HuH-7.5 (cell line): ENCODE measurements at regions not wholly inside any gene's neighbourhood (a gene's known extent, or its start where the extent isn't known, plus 50 kb on each side); places are given as distances from the start of the nearest gene placed in this dataset.
"Not testable (repeated sequence)": the region's sequence is repeated elsewhere in the genome, so short reads cannot be mapped to it uniquely, and the experiment has no call there.

Experiments
- DNase-seq: peaks from one replicate; pipeline ENCODE4 v3.0.0; 2011; ENCODE audit warnings: low spot score

DNA sequence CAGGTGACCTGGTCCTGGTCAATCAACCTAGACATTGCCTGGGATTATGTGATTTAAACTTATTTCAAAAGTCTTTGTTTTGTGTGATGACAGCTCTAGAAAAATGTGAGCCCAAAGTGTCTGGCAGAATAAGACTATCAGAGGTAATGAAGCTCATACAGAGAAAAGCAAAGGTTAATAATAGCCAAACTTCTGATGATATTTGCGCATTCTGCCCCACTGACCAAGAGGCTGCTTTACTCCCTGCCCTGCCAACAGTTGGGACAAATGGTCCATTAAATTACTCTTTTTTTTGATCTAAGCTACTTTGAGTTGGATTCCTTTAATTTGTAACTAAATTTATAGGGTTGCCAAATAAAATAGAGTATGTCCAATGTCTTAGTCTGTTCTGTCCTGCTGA, 911.2 kb downstream of the MCTP2 start:
- no peak for DNase-seq

DNA sequence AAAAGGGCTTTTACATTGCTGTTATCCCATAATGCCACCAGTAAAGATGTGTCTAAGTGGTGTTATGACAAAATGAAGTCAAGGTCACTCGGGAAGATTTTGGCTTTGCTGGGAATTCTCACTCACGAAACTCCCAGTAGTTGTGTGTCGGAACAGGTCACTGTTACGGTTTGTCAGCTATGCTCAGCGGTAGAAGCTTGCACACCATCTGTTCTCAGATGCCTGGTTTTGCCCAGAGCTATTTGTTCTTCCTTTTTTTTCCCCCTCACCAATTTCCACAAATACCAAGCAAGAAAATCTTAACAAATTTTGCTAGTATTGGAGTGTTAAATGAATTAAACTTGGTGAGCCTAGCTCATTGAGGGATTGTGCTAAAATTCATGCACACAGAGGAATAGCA, 915.1 kb downstream of the MCTP2 start:
- no peak for DNase-seq

DNA sequence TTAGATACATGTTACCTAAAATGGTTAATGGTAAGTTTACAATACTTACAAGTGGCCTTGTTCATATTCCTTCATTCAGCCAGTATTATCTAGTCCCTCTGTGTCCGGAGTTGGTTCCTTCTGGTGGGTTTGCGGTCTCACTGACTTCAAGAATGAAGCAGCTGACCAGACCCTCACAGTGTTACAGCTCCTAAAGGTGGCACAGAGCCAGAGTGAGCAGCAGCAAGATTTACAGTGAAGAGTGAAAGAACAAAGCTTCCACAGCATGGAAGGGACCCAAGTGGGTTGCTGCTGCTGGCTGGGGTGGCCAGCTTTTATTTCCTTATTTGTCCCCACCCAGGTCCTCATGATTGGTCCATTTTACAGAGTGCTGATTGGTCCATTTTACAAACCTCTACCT, 916.8 kb downstream of the MCTP2 start:
- DNase-seq, result no peak

DNA sequence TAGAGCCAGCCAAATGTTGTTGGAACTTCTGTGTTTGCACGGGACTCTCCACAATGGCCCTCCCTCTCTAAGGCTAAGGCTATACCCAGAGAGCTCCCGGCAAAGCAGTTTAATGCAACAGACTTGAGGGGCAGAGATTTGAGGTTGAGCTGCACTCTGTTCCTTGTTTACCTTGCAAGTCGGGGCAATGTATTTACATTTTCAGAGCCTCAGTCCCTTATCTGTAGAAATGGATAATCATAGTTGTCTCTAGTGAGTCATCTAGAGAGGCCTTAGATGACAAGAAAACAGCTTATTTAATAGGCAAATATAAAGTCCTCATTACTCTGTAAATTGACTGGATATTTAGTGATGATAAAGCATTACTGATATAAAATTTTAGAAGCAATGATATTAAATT, 917.7 kb downstream of the MCTP2 start:
- DNase-seq, result no peak

DNA sequence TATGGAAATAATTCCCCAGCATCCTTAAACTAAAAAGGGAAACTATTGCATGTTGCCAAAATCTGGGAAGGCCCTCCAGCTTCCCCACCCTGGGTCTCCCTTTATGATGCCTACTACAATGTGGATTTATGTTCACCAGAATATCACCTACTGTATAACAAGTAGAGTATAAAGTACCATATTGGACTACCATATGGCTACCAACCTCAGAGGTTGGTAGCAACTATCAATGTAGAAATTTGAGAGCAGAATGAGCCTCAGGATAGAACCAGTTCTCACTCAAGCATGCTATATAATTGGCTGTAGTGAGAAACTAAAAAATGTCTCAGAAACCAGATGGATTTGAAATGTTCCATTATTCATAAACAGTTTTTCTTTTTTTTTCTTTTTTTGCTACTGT, 918.4 kb downstream of the MCTP2 start:
- no peak for DNase-seq

DNA sequence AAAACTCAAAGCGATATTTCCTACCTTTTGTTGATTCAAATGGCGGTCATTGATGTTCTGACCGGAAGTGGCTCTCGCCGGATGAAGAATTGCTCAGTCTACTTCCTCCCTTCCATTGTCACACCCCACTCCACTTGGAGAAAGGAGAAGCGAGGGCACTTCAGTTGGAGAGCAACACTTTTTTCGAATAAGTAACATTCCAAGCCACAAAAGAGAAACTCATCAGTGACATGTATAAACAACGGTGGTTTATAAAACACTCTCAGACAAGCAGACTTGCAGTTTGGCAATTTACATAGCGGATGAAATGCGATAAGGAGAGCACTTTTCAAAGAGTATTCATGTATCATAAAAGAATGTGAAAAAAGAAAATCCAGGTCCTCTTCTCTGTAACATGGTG, 919.1 kb downstream of the MCTP2 start:
- no peak for DNase-seq

DNA sequence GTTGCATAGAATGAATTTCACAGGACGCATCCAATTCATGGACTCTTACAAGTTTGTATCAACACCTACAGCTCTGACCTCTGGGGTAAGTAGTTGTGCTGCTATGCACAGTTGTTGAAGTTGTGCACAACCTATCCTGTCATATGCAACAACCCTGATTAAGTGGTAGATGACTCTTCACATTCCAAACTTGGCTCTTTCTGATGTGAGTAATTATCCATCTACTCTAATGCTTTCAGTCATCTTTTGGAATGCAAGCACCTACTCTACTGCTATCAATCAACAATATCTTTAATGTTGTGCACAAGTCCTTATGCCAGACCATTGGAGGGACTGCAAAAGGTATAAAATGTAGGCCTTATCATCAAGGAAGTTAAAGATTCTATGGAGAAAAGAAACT, 921.4 kb downstream of the MCTP2 start:
- DNase-seq, result no peak

DNA sequence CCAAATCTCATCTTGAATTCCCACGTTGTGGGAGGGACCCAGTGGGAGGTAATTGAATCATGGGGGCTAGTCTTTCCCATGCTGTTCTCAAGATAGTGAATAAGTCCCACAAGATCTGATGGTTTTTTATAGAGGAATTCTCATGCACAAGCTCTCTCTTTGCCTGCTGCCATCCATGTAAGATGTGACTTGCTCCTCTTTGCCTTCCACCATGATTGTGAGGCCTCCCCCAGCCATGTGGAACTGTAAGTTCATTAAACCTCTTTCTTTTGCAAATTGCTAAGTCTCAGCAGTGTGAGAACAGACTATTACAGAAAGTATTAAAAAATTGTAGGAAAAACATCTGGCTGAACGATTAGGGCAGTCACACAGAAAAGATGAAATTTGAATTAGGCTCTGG, 921.8 kb downstream of the MCTP2 start:
- not testable (repeated sequence) for DNase-seq

DNA sequence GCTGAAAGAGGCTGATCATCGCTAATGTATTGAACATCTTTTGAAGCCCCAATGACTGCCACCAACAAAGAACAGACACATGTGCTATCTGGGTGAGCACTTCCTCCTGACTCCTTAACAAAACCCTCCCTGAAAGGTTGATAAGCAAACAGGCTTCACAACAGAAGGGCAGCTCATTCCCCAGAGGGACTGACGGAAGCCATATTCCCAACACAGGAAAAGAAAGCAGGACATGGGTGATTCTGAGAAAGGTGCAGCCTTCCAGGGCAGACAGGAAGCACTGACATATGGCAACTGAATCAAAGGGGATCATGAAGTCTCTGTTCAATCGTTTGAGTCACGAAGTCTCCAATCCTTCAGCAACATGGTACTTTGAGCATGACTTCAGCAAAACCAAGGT, 929.0 kb downstream of the MCTP2 start:
- no peak for DNase-seq

DNA sequence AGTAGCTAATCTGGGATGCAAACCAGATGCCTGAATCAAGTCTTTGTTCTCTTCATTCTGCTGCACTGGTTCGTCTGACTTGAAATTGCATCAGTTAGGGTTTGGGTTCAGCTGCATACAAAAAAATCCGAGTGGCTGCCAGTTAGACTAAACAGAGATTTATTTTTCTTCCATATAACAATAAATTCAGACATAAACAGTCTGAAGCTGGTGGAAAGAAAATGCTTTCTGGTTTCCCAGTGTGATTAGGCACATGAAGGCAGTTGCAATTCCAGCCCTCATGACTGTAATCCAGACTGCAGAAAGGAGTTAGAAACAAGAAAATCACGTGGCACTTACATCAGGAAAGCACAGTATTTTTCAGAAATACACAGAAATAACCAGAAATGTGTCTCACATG, 930.7 kb downstream of the MCTP2 start:
- DNase-seq, result no peak

DNA sequence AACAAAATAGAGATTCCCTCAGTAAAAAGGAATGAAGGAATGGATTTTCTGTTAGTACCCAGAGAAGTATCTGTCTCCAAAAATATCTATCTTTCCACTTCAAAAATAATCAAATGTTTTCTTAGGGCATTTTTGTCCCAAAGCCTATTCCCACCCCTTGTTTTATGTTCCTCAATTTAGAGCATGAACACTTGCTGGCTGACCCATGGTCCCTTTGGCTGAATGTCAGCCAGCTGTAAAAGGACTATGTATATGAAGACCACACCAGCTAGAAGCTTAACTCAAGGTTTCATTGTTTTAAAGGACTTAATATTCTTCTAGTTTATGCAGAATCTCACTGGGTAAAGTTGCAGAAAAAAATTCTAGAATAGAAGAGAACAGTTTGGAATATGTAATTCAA, 931.2 kb downstream of the MCTP2 start:
- DNase-seq, result no peak

DNA sequence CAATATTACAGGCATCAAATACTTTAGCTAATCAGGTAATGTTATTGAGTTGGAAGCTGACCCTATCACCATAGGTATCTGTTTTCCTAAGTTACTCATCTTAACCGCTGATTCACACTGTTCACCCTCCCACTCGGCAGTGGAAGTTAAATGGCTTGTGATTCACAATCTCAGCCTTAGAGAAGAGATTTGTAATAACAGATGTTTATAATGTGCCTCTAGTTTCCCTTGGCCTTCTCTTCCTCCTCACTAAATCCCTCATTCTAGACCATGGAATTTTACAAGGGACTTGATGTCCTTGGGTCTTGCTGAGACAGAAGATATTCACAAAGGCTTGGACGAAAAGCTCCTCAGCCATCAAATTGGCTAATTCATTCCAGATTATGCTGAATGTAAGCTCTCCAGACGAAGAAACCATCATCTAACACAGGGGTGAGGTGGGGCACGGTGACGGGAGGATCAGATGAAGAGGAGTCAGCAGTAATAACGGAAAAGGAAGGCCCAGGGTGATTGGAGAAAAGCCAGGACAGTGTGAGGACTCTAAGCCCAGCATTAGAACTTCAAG, 931.7 kb downstream of the MCTP2 start:
- no peak for DNase-seq

DNA sequence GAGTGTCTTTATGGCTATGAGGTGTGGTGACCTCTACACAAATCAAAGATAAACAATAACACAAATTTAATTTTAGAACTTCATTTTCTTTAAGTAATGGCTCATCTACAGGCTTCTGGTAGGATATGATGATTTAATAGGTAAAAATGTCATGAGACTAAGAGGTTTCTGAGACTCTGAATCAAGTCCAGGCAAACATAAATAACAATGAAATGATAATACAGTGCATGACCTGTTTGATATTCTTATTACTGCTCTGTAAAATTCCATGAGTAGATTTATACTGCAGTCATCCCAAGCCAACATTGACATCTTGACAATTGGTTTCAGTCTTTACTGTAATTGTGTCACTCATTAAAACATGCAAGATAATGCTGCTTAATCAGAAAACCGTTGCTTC, 936.8 kb downstream of the MCTP2 start:
- DNase-seq, result no peak

DNA sequence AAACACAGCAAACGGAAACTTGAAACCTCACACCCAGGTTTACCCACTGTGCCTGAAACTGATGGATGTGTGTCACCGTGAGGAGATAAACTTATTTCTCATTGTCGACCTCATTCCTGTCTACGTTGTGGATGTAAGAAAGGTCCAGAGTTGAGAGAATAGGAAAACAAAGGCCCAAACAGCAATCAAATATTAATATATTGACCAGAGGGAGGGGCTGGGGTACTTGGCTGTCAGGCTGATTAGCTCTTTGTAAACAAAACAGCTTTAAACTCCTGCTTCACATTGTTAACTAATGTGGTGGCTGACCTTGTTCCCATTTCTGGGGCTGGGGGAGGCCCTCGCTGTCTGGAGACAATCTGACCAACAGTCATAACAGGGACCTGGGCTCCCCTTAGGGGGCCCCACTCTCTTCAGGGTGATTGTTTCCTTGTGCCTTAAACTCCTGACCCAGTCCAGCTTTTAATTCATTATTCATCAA, 937.6 kb downstream of the MCTP2 start:
- DNase-seq, result no peak

DNA sequence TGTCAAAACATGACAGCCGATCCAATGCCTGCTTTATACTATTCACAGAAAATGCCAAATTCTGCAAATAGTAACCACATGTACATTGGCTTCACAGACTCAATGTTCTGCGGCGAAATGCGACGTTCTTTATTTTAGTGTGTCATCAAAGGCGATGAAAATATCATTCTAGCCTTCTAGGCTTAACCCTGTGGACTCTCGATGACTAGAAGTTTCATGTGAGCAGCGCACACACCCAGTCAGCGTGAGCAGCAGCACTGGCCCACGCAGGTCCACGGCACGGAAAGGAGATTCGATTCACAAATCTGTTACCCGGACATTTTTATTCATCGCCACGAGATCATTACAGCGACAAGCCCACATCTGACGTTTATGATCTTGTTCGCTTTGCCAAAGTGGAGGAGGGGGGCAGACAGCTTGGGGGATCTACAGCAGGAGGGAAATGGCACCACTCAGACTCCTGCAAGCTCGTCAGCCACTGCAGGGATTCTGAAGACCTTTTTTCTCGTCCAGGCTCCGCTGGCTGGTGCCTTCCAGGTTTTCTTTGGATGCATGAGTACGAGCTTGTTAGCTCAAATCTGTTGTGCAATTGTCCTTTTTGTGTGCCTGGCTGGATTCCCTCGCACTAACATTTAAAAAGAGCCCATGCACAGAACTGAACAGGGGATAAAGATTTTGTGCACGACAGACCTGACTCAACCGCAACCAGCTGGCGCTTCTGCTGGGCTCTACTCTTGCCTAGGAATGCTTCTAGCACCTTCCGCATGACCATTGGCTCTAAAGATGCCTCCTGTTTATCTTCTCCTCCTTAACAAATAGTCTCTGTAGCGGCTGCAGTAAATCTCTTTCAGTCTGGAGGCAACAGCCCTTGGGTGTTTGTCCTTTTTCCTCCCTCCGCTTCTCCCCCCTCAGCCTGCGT, 938.4 kb downstream of the MCTP2 start:
- DNase-seq, result no peak

DNA sequence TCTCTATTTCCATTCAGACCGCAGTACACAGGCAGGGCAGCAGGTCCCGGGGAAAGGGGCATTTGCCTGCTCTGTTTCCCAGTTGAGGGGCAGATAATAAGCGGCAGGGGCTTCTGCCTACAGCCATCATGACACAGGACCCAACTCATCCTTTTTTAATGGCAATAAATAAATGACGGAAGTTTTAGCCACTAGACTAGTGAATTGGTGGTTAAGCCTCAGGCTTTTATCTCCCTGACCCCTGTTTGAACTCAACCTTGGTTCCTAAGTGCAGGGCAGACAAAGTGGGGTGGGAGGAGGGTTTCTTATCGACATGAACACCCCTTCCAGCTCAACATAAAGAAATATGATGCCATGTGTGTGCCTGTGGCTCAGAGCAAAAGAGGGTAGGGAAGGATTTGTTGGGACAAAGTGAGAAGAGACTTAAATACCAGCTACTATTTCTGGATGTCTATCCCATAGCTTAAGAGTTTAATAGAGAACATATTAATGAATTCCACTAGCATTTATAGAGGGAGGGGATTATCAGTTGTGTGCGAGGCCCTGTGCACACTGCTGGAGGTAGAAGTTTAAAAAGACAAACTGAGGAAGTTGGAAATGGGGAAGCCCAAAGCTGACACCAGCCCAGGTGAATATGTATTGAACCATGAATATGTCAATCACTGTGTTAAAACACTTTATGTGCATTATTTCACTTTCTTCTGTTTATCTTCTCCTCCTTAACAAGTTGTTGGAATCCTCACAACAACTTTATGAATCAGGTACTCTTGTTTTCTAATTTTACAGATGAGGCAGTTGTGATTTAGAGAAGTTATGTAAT, 939.4 kb downstream of the MCTP2 start:
- DNase-seq, result no peak

DNA sequence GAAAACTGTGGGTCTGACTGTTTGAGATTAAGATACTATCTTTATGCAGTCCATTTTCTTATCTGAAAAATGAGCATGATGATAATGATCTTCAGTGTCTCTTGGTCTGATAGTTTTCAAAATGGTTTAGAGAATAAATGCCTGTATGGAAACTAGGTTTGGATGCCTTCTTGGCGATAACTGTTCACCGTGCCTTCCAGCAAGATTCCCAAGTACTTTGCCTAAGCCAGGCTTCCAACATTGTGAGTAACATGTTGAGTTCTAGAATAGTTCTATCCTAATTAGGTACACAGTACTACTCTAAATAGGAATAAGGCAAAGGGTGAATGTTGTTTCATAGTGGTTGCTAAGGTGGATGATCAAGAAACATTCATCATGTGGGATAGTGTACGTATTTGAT, 940.2 kb downstream of the MCTP2 start:
- no peak for DNase-seq

DNA sequence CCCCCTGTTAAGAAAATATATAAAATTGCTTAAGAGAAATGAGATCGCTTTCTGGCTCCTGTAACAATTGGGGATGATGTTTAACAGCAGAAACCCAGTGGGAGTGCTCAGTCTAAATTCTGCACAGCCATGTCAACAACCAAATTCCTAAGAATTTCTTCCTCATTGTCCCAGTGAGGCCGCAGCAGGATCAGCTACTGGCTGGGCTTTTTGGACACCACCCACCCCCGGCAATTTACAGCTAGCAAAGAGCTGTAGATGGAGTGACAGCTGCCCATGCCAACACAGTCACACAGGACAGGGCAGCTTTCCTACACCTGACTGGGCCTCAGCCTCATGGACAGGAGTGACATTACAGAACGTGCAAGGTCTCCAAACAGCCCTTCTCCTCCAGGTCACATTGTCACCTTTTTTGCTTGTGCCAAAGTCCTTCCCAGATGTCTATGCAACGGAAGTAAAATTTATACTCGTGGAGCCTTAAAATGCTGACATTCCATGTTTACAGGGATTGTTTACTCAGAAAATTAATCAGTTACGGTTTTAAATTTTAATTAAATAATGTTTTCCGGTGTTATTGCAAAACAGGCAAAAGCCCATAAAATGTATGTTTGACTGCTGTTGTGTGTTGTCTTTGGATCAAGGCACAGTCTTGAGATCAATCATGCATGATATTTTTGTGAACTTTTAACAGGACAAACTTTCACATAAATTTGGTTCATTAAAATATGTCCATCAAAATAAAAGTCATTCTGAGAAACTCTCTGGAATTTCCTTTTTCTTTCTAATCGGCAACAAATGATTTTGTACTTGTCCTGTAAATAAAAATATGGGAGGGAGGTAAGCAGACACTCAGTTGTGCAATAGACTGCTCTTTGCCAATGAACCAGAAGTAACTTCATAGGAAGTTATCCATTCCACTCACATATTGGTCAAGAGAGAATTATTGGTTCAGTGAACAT, 943.2 kb downstream of the MCTP2 start:
- DNase-seq, result no peak

DNA sequence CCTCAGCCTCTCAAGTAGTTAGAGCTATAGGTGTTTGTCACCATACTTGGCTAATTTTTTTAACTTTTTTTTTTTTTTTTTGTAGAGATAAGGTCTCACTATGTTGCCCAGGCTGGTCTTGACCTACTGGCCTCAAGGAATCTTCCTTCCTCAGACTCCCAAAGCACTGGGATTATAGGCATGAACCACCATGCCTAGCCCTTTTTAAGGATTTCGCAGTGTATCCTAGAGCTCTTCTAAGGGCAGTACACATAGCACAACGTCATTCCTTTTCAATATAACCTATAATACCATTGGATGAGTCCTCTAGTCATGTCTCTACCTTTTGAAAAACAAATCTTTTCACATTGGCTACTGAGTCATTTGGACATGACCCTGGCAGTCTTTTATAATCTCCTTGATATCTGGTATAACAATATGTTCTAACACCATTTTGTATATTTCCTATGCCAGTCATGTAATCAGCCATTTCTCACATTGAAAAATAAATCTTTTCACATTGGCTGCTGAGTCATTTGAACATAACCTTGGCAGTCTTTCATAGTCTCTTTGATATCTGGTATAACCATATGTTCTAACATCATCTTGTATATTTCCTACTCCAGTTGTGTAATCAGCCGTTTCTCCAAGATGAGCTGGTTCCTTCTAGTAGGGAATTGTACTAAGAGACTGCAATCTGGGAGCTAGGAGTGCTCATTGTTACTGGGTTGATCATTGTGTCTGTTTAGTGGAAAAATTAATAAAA, 944.7 kb downstream of the MCTP2 start:
- DNase-seq, result no peak

DNA sequence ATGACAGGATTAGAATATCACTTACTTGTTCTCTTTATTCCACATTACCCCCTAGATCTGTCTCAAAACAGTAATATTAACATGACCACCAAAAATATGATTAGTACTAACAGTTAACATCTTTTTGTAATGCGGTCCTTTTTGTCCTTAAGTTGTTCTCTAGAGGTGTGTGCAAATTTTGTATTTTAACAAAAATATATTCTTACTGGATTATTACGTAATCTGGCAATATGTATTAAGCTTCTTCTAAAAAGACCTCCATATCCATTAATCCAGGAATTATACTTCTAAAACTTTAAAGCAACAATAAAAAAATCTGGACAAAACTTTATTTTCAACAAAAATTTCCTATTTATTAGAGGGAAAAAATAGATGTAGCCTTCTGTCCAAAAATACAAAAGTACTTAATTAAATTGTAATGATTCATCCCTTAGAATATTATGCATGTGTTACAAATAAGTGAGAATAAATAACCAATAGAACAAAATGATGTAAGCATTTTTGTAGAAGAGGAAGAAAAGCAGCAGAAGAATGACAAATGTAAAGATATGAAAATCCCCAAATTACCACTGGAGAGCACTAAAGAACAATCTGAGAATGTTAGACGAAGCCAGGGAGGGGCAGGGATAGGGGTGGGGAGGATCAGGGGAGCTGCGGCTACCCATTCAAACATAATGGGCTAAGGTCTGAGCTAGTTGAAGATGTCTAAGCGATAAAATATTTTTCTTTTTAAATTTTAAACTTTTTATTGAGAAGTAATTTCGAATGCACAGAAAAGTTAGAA, 945.6 kb downstream of the MCTP2 start:
- DNase-seq, result no peak
